H9 (cell line): ENCODE measurements at regions not wholly inside any gene's neighbourhood (a gene's known extent, or its start where the extent isn't known, plus 50 kb on each side); places are given as distances from the start of the nearest gene placed in this dataset.

Experiments
- DNase-seq: peaks from one replicate; pipeline ENCODE4 v3.0.0-alpha.2; 2017
- H2AFZ ChIP-seq: one replicate; pipeline ENCODE4 v1.6.1; 2013; ENCODE audit warnings: mild to moderate bottlenecking, low read length, control low read depth, moderate library complexity
- H2AK5ac ChIP-seq: 2 replicates; pipeline ENCODE4 v1.6.1; 2013; ENCODE audit warnings: low read length, control low read depth, mixed read lengths; ENCODE audit not compliant: insufficient read length
- H2BK120ac ChIP-seq: one replicate; pipeline ENCODE4 v1.6.1; 2013; ENCODE audit warnings: low read depth, mild to moderate bottlenecking, low read length, control low read depth, inconsistent platforms; ENCODE audit not compliant: poor library complexity, severe bottlenecking
- H2BK12ac ChIP-seq: 2 replicates; pipeline ENCODE4 v1.6.1; 2013; ENCODE audit warnings: low read length, control low read depth, mixed read lengths, low read depth; ENCODE audit not compliant: insufficient read length
- H2BK15ac ChIP-seq: 2 replicates; pipeline ENCODE4 v1.6.1; 2013; ENCODE audit warnings: low read depth, low read length, control low read depth
- H2BK20ac ChIP-seq: one replicate; pipeline ENCODE4 v1.6.1; 2013; ENCODE audit warnings: low read depth, mild to moderate bottlenecking, low read length, control low read depth, inconsistent platforms; ENCODE audit not compliant: poor library complexity, severe bottlenecking
- H2BK5ac ChIP-seq: 2 replicates; pipeline ENCODE4 v1.6.1; 2013; ENCODE audit warnings: low read length, control low read depth, mixed read lengths; ENCODE audit not compliant: insufficient read length
- H3K14ac ChIP-seq: 2 replicates; pipeline ENCODE4 v1.6.1; 2013; ENCODE audit warnings: low read length, control low read depth; ENCODE audit not compliant: insufficient read depth
- H3K18ac ChIP-seq: 2 replicates; pipeline ENCODE4 v1.6.1; 2013; ENCODE audit warnings: low read depth, mild to moderate bottlenecking, mixed read lengths, low read length, control low read depth; ENCODE audit not compliant: insufficient read length
- H3K23ac ChIP-seq: 2 replicates; pipeline ENCODE4 v1.6.1; 2013; ENCODE audit warnings: low read length, control low read depth, mixed read lengths, low read depth; ENCODE audit not compliant: insufficient read length
- H3K23me2 ChIP-seq: 2 replicates; pipeline ENCODE4 v1.6.1; 2013; ENCODE audit warnings: low read depth, mild to moderate bottlenecking, mixed read lengths, low read length, control low read depth; ENCODE audit not compliant: insufficient read length, poor library complexity, severe bottlenecking
- H3K27ac ChIP-seq: 2 replicates; pipeline ENCODE4 v1.5.1; 2013; ENCODE audit warnings: low read length, control low read depth, mixed read lengths, low read depth; ENCODE audit not compliant: insufficient read length
- H3K27me3 ChIP-seq: 2 replicates; pipeline ENCODE4 v1.6.1; 2013; ENCODE audit warnings: low read length, control low read depth, inconsistent platforms; ENCODE audit not compliant: insufficient read depth
- H3K4ac ChIP-seq: 2 replicates; pipeline ENCODE4 v1.6.1; 2013; ENCODE audit warnings: low read depth, mild to moderate bottlenecking, control low read depth, inconsistent platforms, low read length, moderate library complexity
- H3K4me1 ChIP-seq: 2 replicates; pipeline ENCODE4 v1.6.1; 2013; ENCODE audit warnings: low read length, control low read depth, inconsistent platforms; ENCODE audit not compliant: insufficient read depth
- H3K4me2 ChIP-seq: 2 replicates; pipeline ENCODE4 v1.6.1; 2013; ENCODE audit warnings: low read length, control low read depth, mixed read lengths; ENCODE audit not compliant: insufficient read length, insufficient read depth
- H3K56ac ChIP-seq: 2 replicates; pipeline ENCODE4 v1.6.1; 2013; ENCODE audit warnings: low read depth, mild to moderate bottlenecking, mixed read lengths, low read length, control low read depth; ENCODE audit not compliant: insufficient read length
- H3K79me1 ChIP-seq: 2 replicates; pipeline ENCODE4 v1.6.1; 2013; ENCODE audit warnings: low read depth, mild to moderate bottlenecking, moderate library complexity, low read length, control low read depth, inconsistent platforms; ENCODE audit not compliant: insufficient read depth, poor library complexity, severe bottlenecking
- H3K79me2 ChIP-seq: 2 replicates; pipeline ENCODE4 v1.6.1; 2013; ENCODE audit warnings: low read length, control low read depth, inconsistent platforms; ENCODE audit not compliant: insufficient read depth
- H3K9ac ChIP-seq: 2 replicates; pipeline ENCODE4 v1.6.1; 2013; ENCODE audit warnings: low read length, control low read depth, mixed read lengths; ENCODE audit not compliant: insufficient read length; ENCODE audit errors: extremely low read depth
- H3K9me3 ChIP-seq: one replicate; pipeline ENCODE4 v1.6.1; 2013; ENCODE audit warnings: low read depth, low read length, inconsistent platforms; ENCODE audit not compliant: control insufficient read depth
- H3T11ph ChIP-seq: one replicate; pipeline ENCODE4 v1.6.1; 2013; ENCODE audit warnings: mild to moderate bottlenecking, low read length, control low read depth, inconsistent platforms
- H4K20me1 ChIP-seq: one replicate; pipeline ENCODE4 v1.6.1; 2013; ENCODE audit not compliant: control insufficient read depth, insufficient read length, insufficient read depth
- H4K5ac ChIP-seq: 2 replicates; pipeline ENCODE4 v1.6.1; 2013; ENCODE audit warnings: low read depth, mild to moderate bottlenecking, mixed read lengths, low read length, control low read depth; ENCODE audit not compliant: insufficient read length
- H4K8ac ChIP-seq: replicated peaks from 2 replicates; pipeline ENCODE4 v1.6.1; 2013; ENCODE audit warnings: low read length, control low read depth, mixed read lengths, low read depth; ENCODE audit not compliant: insufficient read length
- H4K91ac ChIP-seq: 2 replicates; pipeline ENCODE4 v1.6.1; 2013; ENCODE audit warnings: low read depth, mild to moderate bottlenecking, moderate library complexity, mixed read lengths, low read length, control low read depth; ENCODE audit not compliant: insufficient read length
- H3K27ac Mint-ChIP-seq, 3 experiments: 2 replicates in 2 of 3; 3 replicates in 1 of 3; pipeline ENCODE4 v1.8.0; 2020 to 2021; ENCODE audit warnings: mixed read lengths in 3 of 3, mild to moderate bottlenecking in 1 of 3, moderate library complexity in 1 of 3
- H3K27me3 Mint-ChIP-seq: 2 replicates; pipeline ENCODE4 v1.8.0; 2021; ENCODE audit warnings: low read depth, mild to moderate bottlenecking, moderate library complexity, mixed read lengths
- H3K36me3 Mint-ChIP-seq, 3 experiments: 2 replicates in 2 of 3; 3 replicates in 1 of 3; pipeline ENCODE4 v1.8.0; 2020 to 2021; ENCODE audit warnings: low read depth in 3 of 3, mixed read lengths in 3 of 3; ENCODE audit not compliant: insufficient read depth in 1 of 3
- H3K4me1 Mint-ChIP-seq, 2 experiments: 2 replicates each; pipeline ENCODE4 v1.8.0; 2020; ENCODE audit warnings: mixed read lengths in 2 of 2
- H3K4me3 Mint-ChIP-seq, 2 experiments: 2 replicates in 1 of 2; 3 replicates in 1 of 2; pipeline ENCODE4 v1.8.0; 2020 to 2021; ENCODE audit warnings: mild to moderate bottlenecking in 2 of 2, mixed read lengths in 2 of 2, moderate library complexity in 1 of 2
- H3K9me3 Mint-ChIP-seq, 2 experiments: 2 replicates in 1 of 2; 3 replicates in 1 of 2; pipeline ENCODE4 v1.8.0; 2020; ENCODE audit warnings: mild to moderate bottlenecking in 2 of 2, mixed read lengths in 2 of 2, moderate library complexity in 1 of 2
- CTCF ChIP-seq: fragments of 200-600 bp; sonication (generic); conservative IDR thresholded peaks from 3 replicates; pipeline ENCODE4 v1.8.0; 2021; ENCODE audit warnings: antibody characterized with exemption, mild to moderate bottlenecking
- WGBS: extraction: QIAGEN DNeasy Blood & Tissue Kit; methylation state at CpG from one replicate; pipeline ENCODE4 v1.1.7; 2013; ENCODE audit warnings: missing lambda C conversion rate, low lambda C conversion rate, mixed read lengths; ENCODE audit not compliant: insufficient read length; ENCODE audit errors: extremely low coverage; 5-methylcytosine and 5-hydroxymethylcytosine counted together

- no peaks in the 10 kb centered on the region for H3K4me1 ChIP-seq
- H3K4me2 ChIP-seq: no peak overlapping the region
- no peak overlapping the region for H3K23ac ChIP-seq
- H3K14ac ChIP-seq: no peak overlapping the region
- no peak overlapping the region for H4K8ac ChIP-seq
- no peaks in the 10 kb centered on the region for H4K20me1 ChIP-seq
- no peak overlapping the region for H2BK5ac ChIP-seq
- H3K27ac ChIP-seq: no peak overlapping the region
- no peak overlapping the region for H2BK12ac ChIP-seq
- TF ChIP-seq CTCF: no peak
- H2BK20ac ChIP-seq: no peak overlapping the region
- H3K9me3 Mint-ChIP-seq: no peaks in the 10 kb centered on the region
- H2AFZ ChIP-seq: no peak overlapping the region
- H3K79me2 ChIP-seq: no peaks in the 10 kb centered on the region
- H4K5ac ChIP-seq: no peak overlapping the region
- H3K79me1 ChIP-seq: no peaks in the 10 kb centered on the region
- DNase-seq: no peak
- H3K27me3 ChIP-seq: no peaks in the 10 kb centered on the region
- peaks cover 0 to 2% of the 10 kb centered on the region in 2 experiments; a peak in 1 of 4 replicates for H3K4me1 Mint-ChIP-seq
- H2BK15ac ChIP-seq: no peak overlapping the region
- H3K56ac ChIP-seq: no peak overlapping the region
- H3K18ac ChIP-seq: no peak overlapping the region
- no peak overlapping the region for H3K9ac ChIP-seq
- no peak overlapping the region for H3K27ac Mint-ChIP-seq
- H3K27me3 Mint-ChIP-seq: no peaks in the 10 kb centered on the region; the same call in 1 of the 2 replicates
- H2BK120ac ChIP-seq: no peak overlapping the region
- H4K91ac ChIP-seq: no peak overlapping the region
- no peaks in the 10 kb centered on the region for H3K23me2 ChIP-seq
- no CpG with 5 or more reads among the region's 31 CpGs for WGBS
- no peak overlapping the region for H3K4ac ChIP-seq
- no peaks in the 10 kb centered on the region for H3K9me3 ChIP-seq
- no peak overlapping the region for H3T11ph ChIP-seq
- H2AK5ac ChIP-seq: no peak overlapping the region
- H3K4me3 Mint-ChIP-seq: no peak overlapping the region
- H3K36me3 Mint-ChIP-seq: no peaks in the 10 kb centered on the region
Measured at GRCh38 chr10:129415215-129416140, 51.6 kb upstream of the MGMT start.
